ENCODE measurements at regions not wholly inside any gene's neighbourhood (a gene's known extent, or its start where the extent isn't known, plus 50 kb on each side); places are given as distances from the start of the nearest gene placed in this dataset.

DNA sequence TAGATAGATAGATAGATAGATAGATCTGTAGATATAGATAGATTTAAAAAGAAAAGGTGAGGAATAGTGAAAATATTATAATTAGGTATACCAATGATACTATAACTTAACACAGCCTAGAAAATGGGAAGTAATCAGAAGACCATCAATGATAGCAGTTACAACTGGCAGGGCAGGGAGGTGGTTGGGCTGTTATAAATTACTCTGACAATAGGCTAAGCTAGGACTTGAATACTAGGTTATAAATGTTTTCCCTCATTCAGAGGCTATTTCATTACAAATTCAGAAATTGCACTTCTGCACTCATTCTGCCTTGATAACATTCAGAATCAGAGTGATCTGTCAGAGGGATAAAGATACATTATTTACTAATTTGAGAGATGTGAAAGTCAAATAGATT, 273.4 kb upstream of the PLD5 start:
- no peak for TF ChIP-seq XRCC4 (IDR thresholded peaks at IDR 0.05; ENCODE audit: extremely low read depth, insufficient read depth, insufficient read length)
- TF ChIP-seq SAP30 (IDR thresholded peaks at IDR 0.05; ENCODE audit: borderline replicate concordance, insufficient read depth, low read depth, low read length, poor library complexity, severe bottlenecking), result no peak
- no peak for TF ChIP-seq ATF4 (CRISPR knock-in tag; IDR thresholded peaks at IDR 0.05)
- TF ChIP-seq FOXK1 (CRISPR knock-in tag; IDR thresholded peaks at IDR 0.05; ENCODE audit: borderline replicate concordance), result no peak
- no peak for TF ChIP-seq SP1 (CRISPR knock-in tag; IDR thresholded peaks at IDR 0.05)
- TF ChIP-seq, protein P1, sequence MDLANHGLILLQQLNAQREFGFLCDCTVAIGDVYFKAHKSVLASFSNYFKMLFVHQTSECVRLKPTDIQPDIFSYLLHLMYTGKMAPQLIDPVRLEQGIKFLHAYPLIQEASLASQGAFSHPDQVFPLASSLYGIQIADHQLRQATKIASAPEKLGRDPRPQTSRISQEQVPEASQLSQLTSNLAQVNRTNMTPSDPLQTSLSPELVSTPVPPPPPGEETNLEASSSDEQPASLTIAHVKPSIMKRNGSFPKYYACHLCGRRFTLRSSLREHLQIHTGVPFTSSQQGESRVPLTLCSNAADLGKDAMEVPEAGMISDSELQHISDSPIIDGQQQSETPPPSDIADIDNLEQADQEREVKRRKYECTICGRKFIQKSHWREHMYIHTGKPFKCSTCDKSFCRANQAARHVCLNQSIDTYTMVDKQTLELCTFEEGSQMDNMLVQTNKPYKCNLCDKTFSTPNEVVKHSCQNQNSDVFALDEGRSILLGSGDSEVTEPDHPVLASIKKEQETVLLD (IDR thresholded peaks at IDR 0.05), result no peak
- TF ChIP-seq ZNF175 (CRISPR knock-in tag; IDR thresholded peaks at IDR 0.05; ENCODE audit: low read depth), result no peak
- TF ChIP-seq STAG1 (CRISPR knock-in tag; IDR thresholded peaks at IDR 0.05; ENCODE audit: borderline replicate concordance), result no peak
- no peak for FAIRE-seq
- no peak overlapping the region for H3K27ac ChIP-seq (ENCODE audit: extremely low read depth, low read depth, low read length)
- CTCF ChIA-PET (ENCODE audit: low intra/inter-chr PET ratio), result no interaction called here
- H3K79me2 ChIP-seq (ENCODE audit: control insufficient read depth, insufficient read depth, low read length), result no peaks in the 10 kb centered on the region
- in situ Hi-C loops (cut with MboI) (no loop called here), intact Hi-C loops (cut with micrococcal nuclease) (no loop called here)
- no peak overlapping the region for H3K9ac ChIP-seq (ENCODE audit: insufficient read depth in 1 of 2, low read depth in 2 of 2, low read length in 2 of 2)
- H3K4me3 ChIP-seq, result no peak overlapping the region
- H3K9me1 ChIP-seq (ENCODE audit: control insufficient read depth, insufficient read depth, low read length), result no peaks in the 10 kb centered on the region
- no peaks in the 10 kb centered on the region for H4K20me1 ChIP-seq (replicated peaks; ENCODE audit: control insufficient read depth, insufficient read depth, low read length)
- no peaks in the 10 kb centered on the region for H3K36me3 ChIP-seq (ENCODE audit: control insufficient read depth, insufficient read depth, low read length)
- no peak overlapping the region for H3K4me2 ChIP-seq (ENCODE audit: insufficient read depth, low read length)
- no peak for ATAC-seq
- no peaks in the 10 kb centered on the region; the same call in 1 of the 2 replicates for H3K9me3 ChIP-seq (replicated peaks; ENCODE audit: control insufficient read depth, insufficient read depth, low read depth, low read length)
- POLR2A ChIA-PET, result interaction anchor here (0.6 kb wide), 1 partner anchor 13 kb away, joined by 4 read pairs; no protein-coding TSS in a partner anchor
- no peaks in the 10 kb centered on the region for H3K4me1 ChIP-seq (replicated peaks in 1 of 2; ENCODE audit: control insufficient read depth in 2 of 2, insufficient read depth in 2 of 2, low read length in 2 of 2)
- H2AFZ ChIP-seq (ENCODE audit: low read depth, low read length), result no peak overlapping the region
- no TSS peak for BruUV-seq (replicated peaks)
- DNase-seq (ENCODE audit: extremely low read depth in 1 of 4, low spot score in 3 of 4), result no peak
- H3K27me3 ChIP-seq (ENCODE audit: control insufficient read depth in 2 of 2, insufficient read depth in 2 of 2, low read length in 2 of 2), result no peaks in the 10 kb centered on the region

All from K562 (cell line).